ENCODE measurements at regions not wholly inside any gene's neighbourhood (a gene's known extent, or its start where the extent isn't known, plus 50 kb on each side); places are given as distances from the start of the nearest gene placed in this dataset.

DNA sequence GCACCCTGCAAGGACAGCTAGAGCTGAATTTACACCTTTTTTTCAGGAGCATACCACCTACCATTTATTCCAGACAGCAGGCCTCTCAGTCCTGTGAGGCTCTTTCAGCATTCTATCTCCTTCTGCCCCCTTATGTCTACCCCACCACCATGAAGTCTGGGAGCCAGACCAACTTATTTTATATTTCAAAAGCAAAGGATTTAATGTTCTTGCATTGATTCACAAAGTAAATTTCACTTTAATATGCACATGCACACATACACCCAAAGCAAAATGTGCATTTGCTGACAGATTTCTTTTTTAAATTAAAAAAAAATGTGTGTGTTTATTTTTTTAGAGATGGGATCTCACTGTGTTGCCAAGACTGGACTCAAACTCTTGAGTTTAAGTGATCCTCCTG lies 264.2 kb upstream of the LRRC3B start:
- Histone ChIP-seq H3K4me2 (ENCODE audit: low read length) (no peak overlapping the region), H3K79me2 (replicated peaks; ENCODE audit: insufficient read depth, low read length) (no peaks in the 10 kb centered on the region), H3K36me3 (ENCODE audit: insufficient read depth, low read length) (no peaks in the 10 kb centered on the region), H4K20me1 (ENCODE audit: insufficient read depth) (no peaks in the 10 kb centered on the region), H3K9ac (ENCODE audit: low read length) (no peak overlapping the region), H3K9me2 (ENCODE audit: insufficient read depth, low read length) (no peaks in the 10 kb centered on the region), H3K27ac (ENCODE audit: low read length) (no peak overlapping the region), H2AFZ (ENCODE audit: low read depth, low read length) (no peak overlapping the region), H3K4me3 (ENCODE audit: low read length) (no peak overlapping the region), H3F3A (ENCODE audit: insufficient read depth, low read length, poor library complexity, severe bottlenecking) (no peaks in the 10 kb centered on the region), H3K27me3 (ENCODE audit: insufficient read depth, low read depth, low read length) (no peaks in the 10 kb centered on the region), H3K9me3 (ENCODE audit: low read length) (no peaks in the 10 kb centered on the region)
- TF ChIP-seq MXI1 (conservative IDR thresholded peaks at IDR 0.05; ENCODE audit: poor library complexity, severe bottlenecking): no peak
- TF ChIP-seq POLR2AphosphoS5 (IDR thresholded peaks at IDR 0.05): no peak
- TF ChIP-seq EZH2 (IDR thresholded peaks at IDR 0.05; ENCODE audit: borderline replicate concordance, insufficient read depth, low read length, poor library complexity, severe bottlenecking): no peak
- TF ChIP-seq CTCF (IDR thresholded peaks at IDR 0.05; ENCODE audit: poor library complexity, severe bottlenecking): no peak
- TF ChIP-seq SMC3 (conservative IDR thresholded peaks at IDR 0.05; ENCODE audit: poor library complexity): no peak
- no peak for TF ChIP-seq REST (IDR thresholded peaks at IDR 0.05; ENCODE audit: borderline replicate concordance)
- TF ChIP-seq TAF1 (IDR thresholded peaks at IDR 0.05; ENCODE audit: low read depth): no peak
- no peak for TF ChIP-seq EP300 (conservative IDR thresholded peaks at IDR 0.05; ENCODE audit: poor library complexity, severe bottlenecking)
- no peak for TF ChIP-seq RAD21 (conservative IDR thresholded peaks at IDR 0.05)

DNA sequence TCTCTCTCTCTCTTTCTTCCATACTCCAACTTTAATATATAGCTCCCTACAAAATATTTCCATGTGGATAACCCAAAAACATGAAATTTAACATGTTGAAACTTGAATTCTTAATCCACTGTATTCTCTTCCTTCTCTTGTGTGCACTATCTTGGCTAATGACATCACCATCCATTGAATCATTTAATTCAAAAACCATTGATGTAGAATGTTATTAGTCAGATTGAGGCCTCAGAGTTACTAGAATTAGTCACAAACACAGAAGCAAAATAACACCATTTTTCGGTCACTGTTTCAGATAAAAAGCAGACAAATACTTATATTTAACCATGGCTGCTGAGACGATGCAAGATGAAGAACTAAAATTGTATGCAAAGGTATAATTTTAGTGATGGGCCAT lies 256.9 kb upstream of the LRRC3B start:
- Histone ChIP-seq H3K4me2 (ENCODE audit: low read length) (no peak overlapping the region), H3K9ac (ENCODE audit: low read length) (no peak overlapping the region), H3K9me3 (ENCODE audit: low read length) (no peaks in the 10 kb centered on the region), H3K79me2 (replicated peaks; ENCODE audit: insufficient read depth, low read length) (no peaks in the 10 kb centered on the region), H3K27me3 (ENCODE audit: insufficient read depth, low read depth, low read length) (no peaks in the 10 kb centered on the region), H3F3A (ENCODE audit: insufficient read depth, low read length, poor library complexity, severe bottlenecking) (no peaks in the 10 kb centered on the region), H3K27ac (ENCODE audit: low read length) (no peak overlapping the region), H4K20me1 (ENCODE audit: insufficient read depth) (no peaks in the 10 kb centered on the region), H3K4me3 (ENCODE audit: low read length) (no peak overlapping the region), H3K36me3 (ENCODE audit: insufficient read depth, low read length) (no peaks in the 10 kb centered on the region), H3K9me2 (ENCODE audit: insufficient read depth, low read length) (no peaks in the 10 kb centered on the region), H2AFZ (ENCODE audit: low read depth, low read length) (no peak overlapping the region)
- TF ChIP-seq MXI1 (conservative IDR thresholded peaks at IDR 0.05; ENCODE audit: poor library complexity, severe bottlenecking) (no peak), RAD21 (conservative IDR thresholded peaks at IDR 0.05) (no peak), SMC3 (conservative IDR thresholded peaks at IDR 0.05; ENCODE audit: poor library complexity) (no peak), REST (IDR thresholded peaks at IDR 0.05; ENCODE audit: borderline replicate concordance) (no peak), TAF1 (IDR thresholded peaks at IDR 0.05; ENCODE audit: low read depth) (no peak), EP300 (conservative IDR thresholded peaks at IDR 0.05; ENCODE audit: poor library complexity, severe bottlenecking) (no peak), POLR2AphosphoS5 (IDR thresholded peaks at IDR 0.05) (no peak), EZH2 (IDR thresholded peaks at IDR 0.05; ENCODE audit: borderline replicate concordance, insufficient read depth, low read length, poor library complexity, severe bottlenecking) (no peak), CTCF (IDR thresholded peaks at IDR 0.05; ENCODE audit: poor library complexity, severe bottlenecking) (no peak)

All from neural cell (in vitro differentiated cells).